BE2C (cell line): ENCODE measurements at regions not wholly inside any gene's neighbourhood (a gene's known extent, or its start where the extent isn't known, plus 50 kb on each side); places are given as distances from the start of the nearest gene placed in this dataset.
A peak's percentile ranks its signal among the peaks of the same experiment; 100 is the strongest.

Experiments used
- DNase-seq: peaks from one replicate; pipeline ENCODE4 v3.0.0-alpha.2; 2020
- H3K27me3 ChIP-seq: fragments of 250-450 bp; sonication (Bioruptor Pico); 2 replicates; pipeline ENCODE4 v1.5.1; 2020; ENCODE audit warnings: mild to moderate bottlenecking
- H3K36me3 ChIP-seq: fragments of 250-450 bp; sonication (Bioruptor Pico); 2 replicates; pipeline ENCODE4 v1.5.1; 2020; ENCODE audit warnings: mild to moderate bottlenecking
- H3K4me1 ChIP-seq: fragments of 250-450 bp; sonication (Bioruptor Pico); 2 replicates; pipeline ENCODE4 v1.5.1; 2020
- H3K4me3 ChIP-seq: 2 replicates; pipeline ENCODE4 v1.5.1; 2011; ENCODE audit warnings: low read depth, low read length
- H3K9me3 ChIP-seq: fragments of 250-450 bp; sonication (Bioruptor Pico); 2 replicates; pipeline ENCODE4 v1.5.1; 2020
- TF ChIP-seq, protein P1 (sequence below): IDR thresholded peaks from 2 replicates; pipeline ENCODE4 v1.5.1; 2012; ENCODE audit warnings: mild to moderate bottlenecking, low read depth, low read length

DNA sequence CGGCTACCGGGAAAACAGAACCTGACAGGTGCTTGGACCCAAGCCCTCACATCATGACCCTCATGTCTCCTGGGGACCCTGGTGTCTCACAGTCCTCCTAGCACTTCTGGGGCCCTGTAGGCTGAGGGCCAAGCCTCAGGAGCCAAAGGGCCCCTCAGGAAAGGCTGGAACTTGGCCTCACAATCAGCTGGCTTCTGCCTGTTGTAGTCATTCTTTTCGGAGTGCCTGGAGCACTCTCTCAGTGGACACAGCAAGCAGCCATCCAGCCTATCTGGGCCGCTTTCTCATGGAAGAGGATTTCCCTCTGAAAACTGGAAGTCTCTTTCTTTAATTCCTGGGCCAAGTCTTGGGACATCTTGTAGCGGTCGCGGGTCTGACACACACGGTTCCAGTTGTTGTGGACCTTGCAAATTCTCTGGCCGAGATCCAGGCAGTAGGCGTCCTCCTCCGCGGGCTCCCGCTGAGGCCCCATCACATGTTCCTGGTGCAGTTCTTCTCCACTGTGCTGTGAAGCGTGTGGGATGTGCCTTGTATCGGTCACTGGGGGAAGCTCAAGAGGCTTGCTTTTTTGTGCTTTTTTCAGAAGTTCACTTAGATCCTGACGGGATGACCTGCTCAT lies 169.3 kb downstream of the EMP1 start:
- Histone ChIP-seq H3K4me3 (no peak overlapping the region), H3K36me3 (no peaks in the 10 kb centered on the region), H3K4me1 (no peaks in the 10 kb centered on the region), H3K27me3 (peaks cover 4% of the 10 kb centered on the region), H3K9me3 (no peaks in the 10 kb centered on the region)
- TF ChIP-seq, protein P1, sequence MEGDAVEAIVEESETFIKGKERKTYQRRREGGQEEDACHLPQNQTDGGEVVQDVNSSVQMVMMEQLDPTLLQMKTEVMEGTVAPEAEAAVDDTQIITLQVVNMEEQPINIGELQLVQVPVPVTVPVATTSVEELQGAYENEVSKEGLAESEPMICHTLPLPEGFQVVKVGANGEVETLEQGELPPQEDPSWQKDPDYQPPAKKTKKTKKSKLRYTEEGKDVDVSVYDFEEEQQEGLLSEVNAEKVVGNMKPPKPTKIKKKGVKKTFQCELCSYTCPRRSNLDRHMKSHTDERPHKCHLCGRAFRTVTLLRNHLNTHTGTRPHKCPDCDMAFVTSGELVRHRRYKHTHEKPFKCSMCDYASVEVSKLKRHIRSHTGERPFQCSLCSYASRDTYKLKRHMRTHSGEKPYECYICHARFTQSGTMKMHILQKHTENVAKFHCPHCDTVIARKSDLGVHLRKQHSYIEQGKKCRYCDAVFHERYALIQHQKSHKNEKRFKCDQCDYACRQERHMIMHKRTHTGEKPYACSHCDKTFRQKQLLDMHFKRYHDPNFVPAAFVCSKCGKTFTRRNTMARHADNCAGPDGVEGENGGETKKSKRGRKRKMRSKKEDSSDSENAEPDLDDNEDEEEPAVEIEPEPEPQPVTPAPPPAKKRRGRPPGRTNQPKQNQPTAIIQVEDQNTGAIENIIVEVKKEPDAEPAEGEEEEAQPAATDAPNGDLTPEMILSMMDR: no peak
- DNase-seq: no peak

DNA sequence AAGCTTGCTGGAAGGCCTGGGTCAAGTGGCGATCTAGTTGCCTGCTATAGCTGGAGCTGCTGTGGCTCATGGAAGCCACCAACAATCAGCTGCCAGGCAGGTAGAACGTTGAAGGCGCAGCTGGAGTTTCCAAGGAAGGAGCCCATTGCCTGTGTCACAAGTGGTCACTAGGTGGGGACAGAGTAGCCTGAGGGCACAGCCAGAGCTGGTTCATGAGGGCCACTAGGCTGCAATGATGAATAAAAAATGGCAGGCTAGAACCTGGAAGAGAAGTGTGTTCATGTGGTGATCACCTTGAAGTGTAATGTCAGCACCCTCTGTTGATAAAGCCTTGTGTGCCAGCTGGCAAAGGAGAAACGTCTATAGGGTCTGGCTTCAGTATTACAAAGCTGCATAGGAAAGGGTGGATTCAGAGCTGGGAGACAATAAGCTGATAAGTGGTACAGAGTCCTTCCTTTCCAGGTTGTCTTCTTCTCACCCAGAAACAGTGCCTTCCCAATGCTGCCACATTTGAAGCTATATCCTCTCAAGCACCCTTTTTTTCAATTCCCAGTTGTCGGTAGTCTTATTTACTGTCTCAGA lies 165.8 kb downstream of the EMP1 start:
- no peak overlapping the region for H3K4me3 ChIP-seq
- peak; percentile 86 for DNase-seq
- H3K36me3 ChIP-seq: no peaks in the 10 kb centered on the region
- H3K9me3 ChIP-seq: no peaks in the 10 kb centered on the region
- H3K27me3 ChIP-seq: peaks cover 23% of the 10 kb centered on the region
- H3K4me1 ChIP-seq: no peaks in the 10 kb centered on the region
- TF ChIP-seq, protein P1: peak; percentile 99

DNA sequence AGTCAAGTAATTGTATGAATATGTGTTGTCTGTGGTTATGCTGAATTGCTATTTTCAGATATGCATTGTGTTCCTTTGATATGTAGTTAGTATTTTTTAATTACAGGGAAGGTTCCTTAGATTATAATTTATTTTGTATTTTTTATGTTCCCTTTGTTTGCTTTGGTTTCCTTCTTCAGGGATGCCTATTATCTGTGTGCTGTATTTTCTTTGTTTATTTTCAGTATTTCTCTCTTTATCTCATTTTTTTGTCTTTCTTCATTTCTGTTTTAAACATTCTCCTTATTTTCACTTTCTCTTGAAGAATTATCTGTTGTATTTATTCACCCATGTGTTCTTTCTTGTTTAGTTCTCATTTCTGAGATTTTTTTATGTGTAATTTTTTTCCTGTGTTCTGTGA lies 163.1 kb downstream of the EMP1 start:
- Histone ChIP-seq H3K4me3 (no peak overlapping the region), H3K9me3 (no peaks in the 10 kb centered on the region), H3K36me3 (no peaks in the 10 kb centered on the region), H3K4me1 (no peaks in the 10 kb centered on the region), H3K27me3 (peaks cover 27% of the 10 kb centered on the region)
- TF ChIP-seq, protein P1: no peak
- DNase-seq: no peak

DNA sequence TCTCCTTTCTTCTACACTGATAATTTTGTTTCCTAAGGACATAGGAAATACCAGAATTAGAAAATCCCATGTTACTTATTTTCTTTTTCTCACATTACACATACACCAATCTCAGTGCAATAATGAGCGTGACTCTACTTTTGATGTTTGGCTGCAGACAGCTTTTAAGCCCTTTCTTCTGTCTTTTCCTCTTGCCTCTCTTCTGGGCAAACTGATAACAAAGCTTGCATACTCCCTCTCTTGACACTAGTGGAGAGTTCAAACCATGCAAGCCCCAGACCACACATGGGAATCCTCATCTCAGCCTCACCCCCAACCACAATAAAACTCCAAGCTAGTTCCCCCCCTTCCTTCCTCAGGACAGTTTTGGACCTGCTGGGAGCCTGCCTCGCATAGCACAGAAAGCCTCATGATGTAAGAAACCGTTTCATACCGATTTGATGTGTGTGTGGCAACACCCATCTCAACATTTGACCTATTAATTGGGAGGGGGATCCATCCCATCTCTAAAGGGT lies 161.9 kb downstream of the EMP1 start:
- DNase-seq: no peak
- H3K27me3 ChIP-seq: peaks cover 27% of the 10 kb centered on the region

DNA sequence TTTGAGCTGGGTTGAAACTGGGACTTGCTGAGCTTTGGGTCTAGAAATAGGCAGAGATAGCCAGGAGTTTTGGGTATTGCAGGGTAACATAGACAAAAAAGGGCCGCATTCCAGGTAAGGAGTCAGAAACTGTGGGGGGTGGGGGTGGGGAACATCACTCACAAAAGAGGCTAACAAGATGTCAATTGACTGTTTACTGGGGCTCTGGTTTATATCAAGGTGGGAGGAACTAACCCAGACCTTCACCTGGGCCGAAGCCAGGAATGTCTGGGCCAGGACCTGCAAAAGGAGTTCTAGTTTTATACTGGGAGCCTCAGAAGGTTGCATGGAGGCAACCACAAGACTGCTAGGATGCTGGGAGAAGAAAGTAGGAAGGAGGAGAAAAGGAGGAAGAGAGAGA lies 154.4 kb downstream of the EMP1 start:
- TF ChIP-seq, protein P1: no peak
- Histone ChIP-seq H3K4me3 (no peak overlapping the region), H3K36me3 (no peaks in the 10 kb centered on the region), H3K27me3 (no peaks in the 10 kb centered on the region; the same call in 1 of the 2 replicates), H3K9me3 (no peaks in the 10 kb centered on the region), H3K4me1 (no peaks in the 10 kb centered on the region)
- DNase-seq: no peak

More for the DNA sequence above, 161.9 kb downstream of the EMP1 start:
- TF ChIP-seq, protein P1: no peak
- H3K4me1 ChIP-seq: no peaks in the 10 kb centered on the region
- no peak overlapping the region for H3K4me3 ChIP-seq
- no peaks in the 10 kb centered on the region for H3K36me3 ChIP-seq
- no peaks in the 10 kb centered on the region for H3K9me3 ChIP-seq

DNA sequence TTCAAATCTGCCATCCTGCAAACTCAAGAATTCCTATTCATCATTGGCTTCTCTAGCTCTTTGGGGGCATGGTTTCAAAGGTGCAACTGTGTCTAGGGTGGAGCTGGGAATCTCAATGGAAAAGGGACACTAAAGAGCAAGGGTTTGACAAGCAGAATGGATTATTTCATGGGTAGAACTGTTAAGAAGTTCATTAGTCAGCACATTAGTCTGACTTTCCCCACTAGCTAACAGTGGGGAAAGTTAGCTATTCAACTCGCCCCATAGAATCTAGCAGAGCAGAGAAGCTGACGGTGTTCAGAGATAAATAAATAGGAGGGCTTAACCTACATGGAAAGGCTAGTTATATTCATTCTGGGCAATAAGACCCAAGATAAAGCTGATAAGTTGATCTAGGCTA lies 153.9 kb downstream of the EMP1 start:
- no peaks in the 10 kb centered on the region for H3K36me3 ChIP-seq

More for the DNA sequence above, 153.9 kb downstream of the EMP1 start:
- Histone ChIP-seq H3K4me1 (no peaks in the 10 kb centered on the region), H3K4me3 (no peak overlapping the region), H3K9me3 (no peaks in the 10 kb centered on the region), H3K27me3 (no peaks in the 10 kb centered on the region; the same call in 1 of the 2 replicates)
- TF ChIP-seq, protein P1: no peak
- DNase-seq: no peak
